GM23338 (cell line): ENCODE measurements at regions not wholly inside any gene's neighbourhood (a gene's known extent, or its start where the extent isn't known, plus 50 kb on each side); places are given as distances from the start of the nearest gene placed in this dataset.

Source experiments
- ATAC-seq: fragments of 200-7000 bp; cut with Tn5 transposase; 3 replicates; pipeline ENCODE4 v1.9.1; 2020
- DNase-seq: peaks from one replicate; pipeline ENCODE4 v3.0.0-alpha.2; 2015; ENCODE audit warnings: low spot score
- H2AFZ ChIP-seq: fragments of 200-600 bp; sonication (generic); 2 replicates; pipeline ENCODE4 v1.8.0; 2016; ENCODE audit warnings: antibody characterized with exemption, mild to moderate bottlenecking, moderate library complexity
- H3F3A ChIP-seq: fragments of 200-600 bp; sonication (generic); replicated peaks from 2 replicates; pipeline ENCODE4 v1.8.0; 2017; ENCODE audit warnings: antibody characterized with exemption, mixed run types, low read depth
- H3K27ac ChIP-seq: fragments of 200-600 bp; sonication (generic); 2 replicates; pipeline ENCODE4 v1.6.1; 2016; ENCODE audit warnings: low read depth
- H3K27me3 ChIP-seq: fragments of 200-600 bp; sonication (generic); 2 replicates; pipeline ENCODE4 v1.8.0; 2016; ENCODE audit warnings: mild to moderate bottlenecking, mixed run types, moderate library complexity; ENCODE audit not compliant: insufficient read depth
- H3K36me3 ChIP-seq: fragments of 200-600 bp; sonication (generic); 2 replicates; pipeline ENCODE4 v1.8.0; 2016; ENCODE audit warnings: mild to moderate bottlenecking; ENCODE audit not compliant: insufficient read depth
- H3K4me1 ChIP-seq: fragments of 200-600 bp; sonication (generic); 2 replicates; pipeline ENCODE4 v1.8.0; 2016; ENCODE audit warnings: mild to moderate bottlenecking, moderate library complexity; ENCODE audit not compliant: insufficient read depth
- H3K4me2 ChIP-seq: fragments of 200-600 bp; sonication (generic); 2 replicates; pipeline ENCODE4 v1.7.1; 2017; ENCODE audit warnings: mixed run types
- H3K4me3 ChIP-seq: fragments of 200-600 bp; sonication (generic); 2 replicates; pipeline ENCODE4 v1.6.1; 2016; ENCODE audit warnings: mixed run types
- H3K79me2 ChIP-seq: fragments of 200-600 bp; sonication (generic); replicated peaks from 2 replicates; pipeline ENCODE4 v1.8.0; 2017; ENCODE audit warnings: mild to moderate bottlenecking; ENCODE audit not compliant: insufficient read depth
- H3K9me2 ChIP-seq: fragments of 200-600 bp; sonication (generic); 2 replicates; pipeline ENCODE4 v1.8.0; 2017; ENCODE audit not compliant: insufficient read depth
- H4K20me1 ChIP-seq: fragments of 200-600 bp; sonication (generic); replicated peaks from 2 replicates; pipeline ENCODE4 v1.8.0; 2017; ENCODE audit warnings: mild to moderate bottlenecking; ENCODE audit not compliant: insufficient read depth
- H3K27ac Mint-ChIP-seq: 2 replicates; pipeline ENCODE4 v1.8.0; 2020; ENCODE audit warnings: inconsistent platforms, mild to moderate bottlenecking, moderate library complexity, mixed read lengths
- H3K27me3 Mint-ChIP-seq: 3 replicates; pipeline ENCODE4 v1.8.0; 2022; ENCODE audit warnings: low read depth, mild to moderate bottlenecking, moderate library complexity, mixed read lengths, inconsistent platforms; ENCODE audit not compliant: insufficient read depth, poor library complexity
- H3K36me3 Mint-ChIP-seq: 3 replicates; pipeline ENCODE4 v1.8.0; 2021; ENCODE audit warnings: low read depth, mild to moderate bottlenecking, inconsistent platforms, moderate library complexity, mixed read lengths
- H3K4me1 Mint-ChIP-seq: 3 replicates; pipeline ENCODE4 v1.8.0; 2020; ENCODE audit warnings: mild to moderate bottlenecking, inconsistent platforms, mixed read lengths
- H3K4me3 Mint-ChIP-seq: 3 replicates; pipeline ENCODE4 v1.8.0; 2021; ENCODE audit warnings: moderate library complexity, mild to moderate bottlenecking, inconsistent platforms, mixed read lengths
- H3K9me3 Mint-ChIP-seq: 3 replicates; pipeline ENCODE4 v1.8.0; 2020; ENCODE audit warnings: moderate library complexity, mild to moderate bottlenecking, inconsistent platforms, mixed read lengths
- CREB1 ChIP-seq: fragments of 250-450 bp; sonication (Bioruptor Pico); IDR thresholded peaks from 2 replicates; pipeline ENCODE4 v1.5.0; 2020; ENCODE audit warnings: low read depth, mild to moderate bottlenecking, moderate library complexity
- EZH2 ChIP-seq: fragments of 200-600 bp; sonication (generic); IDR thresholded peaks from one replicate; pipeline ENCODE4 v1.8.0; 2017; ENCODE audit warnings: antibody characterized with exemption, mild to moderate bottlenecking, low read depth; ENCODE audit not compliant: unreplicated experiment
- JUNB ChIP-seq: IDR thresholded peaks from one replicate; pipeline ENCODE4 v1.6.1; 2016; ENCODE audit warnings: antibody characterized with exemption; ENCODE audit not compliant: unreplicated experiment
- NANOG ChIP-seq: IDR thresholded peaks from 2 replicates; pipeline ENCODE4 v1.6.1; 2016; ENCODE audit warnings: antibody characterized with exemption, borderline replicate concordance
- ZNF114 ChIP-seq: fragments of 250-450 bp; sonication (Bioruptor Pico); IDR thresholded peaks from 2 replicates; pipeline ENCODE4 v1.5.0; 2020; ENCODE audit warnings: mild to moderate bottlenecking, moderate library complexity
- ZNF331 ChIP-seq: fragments of 250-450 bp; sonication (Bioruptor Pico); IDR thresholded peaks from 2 replicates; pipeline ENCODE4 v1.5.0; 2020; ENCODE audit warnings: low read depth, mild to moderate bottlenecking, moderate library complexity
- TF ChIP-seq, protein P1 (sequence below), 2 experiments: fragments of 200-600 bp in 1 of 2; sonication (generic) in 1 of 2; conservative IDR thresholded peaks; 2 replicates each; pipeline versions ENCODE4 v1.5.1 to v1.6.1; 2016 to 2017; ENCODE audit warnings: antibody characterized with exemption in 2 of 2, low read depth in 2 of 2, mild to moderate bottlenecking in 2 of 2, moderate library complexity in 1 of 2
- TF ChIP-seq, protein P2 (sequence below): fragments of 250-450 bp; sonication (Bioruptor Pico); IDR thresholded peaks from 2 replicates; pipeline ENCODE4 v1.5.0; 2020; ENCODE audit warnings: mild to moderate bottlenecking, moderate library complexity
- TF ChIP-seq, protein P3 (sequence below): IDR thresholded peaks from 2 replicates; pipeline ENCODE4 v1.6.1; 2016; ENCODE audit warnings: antibody characterized with exemption

DNA sequence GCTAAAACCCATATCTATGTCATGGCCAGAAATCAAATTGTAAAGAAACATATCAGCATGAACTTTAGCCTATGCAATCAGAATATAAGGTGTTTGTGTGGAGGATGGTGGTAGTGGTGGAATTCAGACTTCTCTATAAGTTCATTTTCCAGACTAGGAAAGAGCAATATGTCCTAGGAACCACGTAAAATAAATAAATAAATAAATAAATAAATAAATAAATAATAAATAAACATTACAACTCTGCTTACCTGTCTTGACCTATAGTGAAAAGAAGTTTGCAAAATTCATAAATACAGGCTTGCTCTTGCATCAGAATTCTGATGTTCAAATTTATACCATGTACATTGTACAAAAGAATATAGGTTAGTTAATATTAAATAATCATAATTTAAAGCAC is 1382.6 kb upstream of the ADGRL2 start:
- H3K4me3 Mint-ChIP-seq = no peak overlapping the region
- no peaks in the 10 kb centered on the region for H3K9me2 ChIP-seq
- no peak for DNase-seq
- no peaks in the 10 kb centered on the region for H3K9me3 Mint-ChIP-seq
- H3K27ac ChIP-seq = no peak overlapping the region
- no peaks in the 10 kb centered on the region for H3K36me3 ChIP-seq
- no peaks in the 10 kb centered on the region for H3K27me3 ChIP-seq
- no peaks in the 10 kb centered on the region for H4K20me1 ChIP-seq
- no peak for ATAC-seq
- no peak overlapping the region for H3K27ac Mint-ChIP-seq
- H3K4me1 ChIP-seq = no peaks in the 10 kb centered on the region
- H3K79me2 ChIP-seq = no peaks in the 10 kb centered on the region
- TF ChIP-seq JUNB (no peak), ZNF331 (CRISPR knock-in tag) (no peak), CREB1 (CRISPR knock-in tag) (no peak), NANOG (no peak), ZNF114 (CRISPR knock-in tag) (no peak), EZH2 (no peak)
- TF ChIP-seq, protein P1, sequence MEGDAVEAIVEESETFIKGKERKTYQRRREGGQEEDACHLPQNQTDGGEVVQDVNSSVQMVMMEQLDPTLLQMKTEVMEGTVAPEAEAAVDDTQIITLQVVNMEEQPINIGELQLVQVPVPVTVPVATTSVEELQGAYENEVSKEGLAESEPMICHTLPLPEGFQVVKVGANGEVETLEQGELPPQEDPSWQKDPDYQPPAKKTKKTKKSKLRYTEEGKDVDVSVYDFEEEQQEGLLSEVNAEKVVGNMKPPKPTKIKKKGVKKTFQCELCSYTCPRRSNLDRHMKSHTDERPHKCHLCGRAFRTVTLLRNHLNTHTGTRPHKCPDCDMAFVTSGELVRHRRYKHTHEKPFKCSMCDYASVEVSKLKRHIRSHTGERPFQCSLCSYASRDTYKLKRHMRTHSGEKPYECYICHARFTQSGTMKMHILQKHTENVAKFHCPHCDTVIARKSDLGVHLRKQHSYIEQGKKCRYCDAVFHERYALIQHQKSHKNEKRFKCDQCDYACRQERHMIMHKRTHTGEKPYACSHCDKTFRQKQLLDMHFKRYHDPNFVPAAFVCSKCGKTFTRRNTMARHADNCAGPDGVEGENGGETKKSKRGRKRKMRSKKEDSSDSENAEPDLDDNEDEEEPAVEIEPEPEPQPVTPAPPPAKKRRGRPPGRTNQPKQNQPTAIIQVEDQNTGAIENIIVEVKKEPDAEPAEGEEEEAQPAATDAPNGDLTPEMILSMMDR (conservative IDR thresholded peaks at IDR 0.05; ENCODE audit: low read depth in 2 of 2) = no peak
- TF ChIP-seq, protein P2, sequence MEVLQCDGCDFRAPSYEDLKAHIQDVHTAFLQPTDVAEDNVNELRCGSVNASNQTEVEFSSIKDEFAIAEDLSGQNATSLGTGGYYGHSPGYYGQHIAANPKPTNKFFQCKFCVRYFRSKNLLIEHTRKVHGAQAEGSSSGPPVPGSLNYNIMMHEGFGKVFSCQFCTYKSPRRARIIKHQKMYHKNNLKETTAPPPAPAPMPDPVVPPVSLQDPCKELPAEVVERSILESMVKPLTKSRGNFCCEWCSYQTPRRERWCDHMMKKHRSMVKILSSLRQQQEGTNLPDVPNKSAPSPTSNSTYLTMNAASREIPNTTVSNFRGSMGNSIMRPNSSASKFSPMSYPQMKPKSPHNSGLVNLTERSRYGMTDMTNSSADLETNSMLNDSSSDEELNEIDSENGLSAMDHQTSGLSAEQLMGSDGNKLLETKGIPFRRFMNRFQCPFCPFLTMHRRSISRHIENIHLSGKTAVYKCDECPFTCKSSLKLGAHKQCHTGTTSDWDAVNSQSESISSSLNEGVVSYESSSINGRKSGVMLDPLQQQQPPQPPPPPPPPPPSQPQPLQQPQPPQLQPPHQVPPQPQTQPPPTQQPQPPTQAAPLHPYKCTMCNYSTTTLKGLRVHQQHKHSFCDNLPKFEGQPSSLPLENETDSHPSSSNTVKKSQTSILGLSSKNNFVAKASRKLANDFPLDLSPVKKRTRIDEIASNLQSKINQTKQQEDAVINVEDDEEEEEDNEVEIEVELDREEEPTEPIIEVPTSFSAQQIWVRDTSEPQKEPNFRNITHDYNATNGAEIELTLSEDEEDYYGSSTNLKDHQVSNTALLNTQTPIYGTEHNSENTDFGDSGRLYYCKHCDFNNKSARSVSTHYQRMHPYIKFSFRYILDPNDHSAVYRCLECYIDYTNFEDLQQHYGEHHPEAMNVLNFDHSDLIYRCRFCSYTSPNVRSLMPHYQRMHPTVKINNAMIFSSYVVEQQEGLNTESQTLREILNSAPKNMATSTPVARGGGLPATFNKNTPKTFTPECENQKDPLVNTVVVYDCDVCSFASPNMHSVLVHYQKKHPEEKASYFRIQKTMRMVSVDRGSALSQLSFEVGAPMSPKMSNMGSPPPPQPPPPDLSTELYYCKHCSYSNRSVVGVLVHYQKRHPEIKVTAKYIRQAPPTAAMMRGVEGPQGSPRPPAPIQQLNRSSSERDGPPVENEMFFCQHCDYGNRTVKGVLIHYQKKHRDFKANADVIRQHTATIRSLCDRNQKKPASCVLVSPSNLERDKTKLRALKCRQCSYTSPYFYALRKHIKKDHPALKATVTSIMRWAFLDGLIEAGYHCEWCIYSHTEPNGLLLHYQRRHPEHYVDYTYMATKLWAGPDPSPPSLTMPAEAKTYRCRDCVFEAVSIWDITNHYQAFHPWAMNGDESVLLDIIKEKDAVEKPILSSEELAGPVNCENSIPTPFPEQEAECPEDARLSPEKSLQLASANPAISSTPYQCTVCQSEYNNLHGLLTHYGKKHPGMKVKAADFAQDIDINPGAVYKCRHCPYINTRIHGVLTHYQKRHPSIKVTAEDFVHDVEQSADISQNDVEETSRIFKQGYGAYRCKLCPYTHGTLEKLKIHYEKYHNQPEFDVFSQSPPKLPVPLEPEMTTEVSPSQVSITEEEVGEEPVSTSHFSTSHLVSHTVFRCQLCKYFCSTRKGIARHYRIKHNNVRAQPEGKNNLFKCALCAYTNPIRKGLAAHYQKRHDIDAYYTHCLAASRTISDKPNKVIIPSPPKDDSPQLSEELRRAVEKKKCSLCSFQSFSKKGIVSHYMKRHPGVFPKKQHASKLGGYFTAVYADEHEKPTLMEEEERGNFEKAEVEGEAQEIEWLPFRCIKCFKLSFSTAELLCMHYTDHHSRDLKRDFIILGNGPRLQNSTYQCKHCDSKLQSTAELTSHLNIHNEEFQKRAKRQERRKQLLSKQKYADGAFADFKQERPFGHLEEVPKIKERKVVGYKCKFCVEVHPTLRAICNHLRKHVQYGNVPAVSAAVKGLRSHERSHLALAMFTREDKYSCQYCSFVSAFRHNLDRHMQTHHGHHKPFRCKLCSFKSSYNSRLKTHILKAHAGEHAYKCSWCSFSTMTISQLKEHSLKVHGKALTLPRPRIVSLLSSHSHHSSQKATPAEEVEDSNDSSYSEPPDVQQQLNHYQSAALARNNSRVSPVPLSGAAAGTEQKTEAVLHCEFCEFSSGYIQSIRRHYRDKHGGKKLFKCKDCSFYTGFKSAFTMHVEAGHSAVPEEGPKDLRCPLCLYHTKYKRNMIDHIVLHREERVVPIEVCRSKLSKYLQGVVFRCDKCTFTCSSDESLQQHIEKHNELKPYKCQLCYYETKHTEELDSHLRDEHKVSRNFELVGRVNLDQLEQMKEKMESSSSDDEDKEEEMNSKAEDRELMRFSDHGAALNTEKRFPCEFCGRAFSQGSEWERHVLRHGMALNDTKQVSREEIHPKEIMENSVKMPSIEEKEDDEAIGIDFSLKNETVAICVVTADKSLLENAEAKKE (CRISPR knock-in tag) = no peak
- TF ChIP-seq, protein P3, sequence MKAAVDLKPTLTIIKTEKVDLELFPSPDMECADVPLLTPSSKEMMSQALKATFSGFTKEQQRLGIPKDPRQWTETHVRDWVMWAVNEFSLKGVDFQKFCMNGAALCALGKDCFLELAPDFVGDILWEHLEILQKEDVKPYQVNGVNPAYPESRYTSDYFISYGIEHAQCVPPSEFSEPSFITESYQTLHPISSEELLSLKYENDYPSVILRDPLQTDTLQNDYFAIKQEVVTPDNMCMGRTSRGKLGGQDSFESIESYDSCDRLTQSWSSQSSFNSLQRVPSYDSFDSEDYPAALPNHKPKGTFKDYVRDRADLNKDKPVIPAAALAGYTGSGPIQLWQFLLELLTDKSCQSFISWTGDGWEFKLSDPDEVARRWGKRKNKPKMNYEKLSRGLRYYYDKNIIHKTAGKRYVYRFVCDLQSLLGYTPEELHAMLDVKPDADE = no peak
- H3K4me3 ChIP-seq = no peak overlapping the region
- no peaks in the 10 kb centered on the region for H3K27me3 Mint-ChIP-seq
- no peak overlapping the region for H3K4me2 ChIP-seq
- no peak overlapping the region for H2AFZ ChIP-seq
- no peaks in the 10 kb centered on the region for H3F3A ChIP-seq
- H3K36me3 Mint-ChIP-seq = no peaks in the 10 kb centered on the region
- no peaks in the 10 kb centered on the region for H3K4me1 Mint-ChIP-seq
